H1 (cell line): ENCODE measurements at regions not wholly inside any gene's neighbourhood (a gene's known extent, or its start where the extent isn't known, plus 50 kb on each side); places are given as distances from the start of the nearest gene placed in this dataset.

Experiments
- CEBPB ChIP-seq: IDR thresholded peaks from 2 replicates; pipeline ENCODE4 v1.6.1; 2012; ENCODE audit warnings: low read depth, low read length
- CHD1 ChIP-seq: IDR thresholded peaks from 2 replicates; pipeline ENCODE4 v1.6.1; 2012; ENCODE audit warnings: low read depth, low read length, improper control_type of control experiment
- CTCF ChIP-seq, 3 experiments: IDR thresholded peaks; 1 replicate in 2 of 3; 2 replicates in 1 of 3; pipeline versions ENCODE4 v1.5.1 to v1.6.1; 2011; ENCODE audit warnings: low read length in 3 of 3, mild to moderate bottlenecking in 3 of 3, inconsistent platforms in 2 of 3, low read depth in 1 of 3, moderate library complexity in 1 of 3; ENCODE audit not compliant: insufficient read depth in 1 of 3; ENCODE audit errors: control extremely low read depth in 1 of 3
- EP300 ChIP-seq, 2 experiments: IDR thresholded peaks; 1 replicate in 1 of 2; 2 replicates in 1 of 2; pipeline ENCODE4 v1.6.1; 2011 to 2012; ENCODE audit warnings: low read depth in 2 of 2, low read length in 2 of 2, mild to moderate bottlenecking in 2 of 2, borderline replicate concordance in 1 of 2, inconsistent platforms in 1 of 2, moderate library complexity in 1 of 2
- FOSL1 ChIP-seq: IDR thresholded peaks from 2 replicates; pipeline ENCODE4 v1.6.1; 2011; ENCODE audit warnings: mild to moderate bottlenecking, low read depth, low read length, moderate library complexity; ENCODE audit not compliant: insufficient read depth
- POLR2AphosphoS5 ChIP-seq: IDR thresholded peaks from 2 replicates; pipeline ENCODE4 v1.6.1; 2011; ENCODE audit warnings: low read depth, low read length
- SRF ChIP-seq: IDR thresholded peaks from 2 replicates; pipeline ENCODE4 v1.6.1; 2011; ENCODE audit warnings: mild to moderate bottlenecking, low read depth, low read length, moderate library complexity

DNA sequence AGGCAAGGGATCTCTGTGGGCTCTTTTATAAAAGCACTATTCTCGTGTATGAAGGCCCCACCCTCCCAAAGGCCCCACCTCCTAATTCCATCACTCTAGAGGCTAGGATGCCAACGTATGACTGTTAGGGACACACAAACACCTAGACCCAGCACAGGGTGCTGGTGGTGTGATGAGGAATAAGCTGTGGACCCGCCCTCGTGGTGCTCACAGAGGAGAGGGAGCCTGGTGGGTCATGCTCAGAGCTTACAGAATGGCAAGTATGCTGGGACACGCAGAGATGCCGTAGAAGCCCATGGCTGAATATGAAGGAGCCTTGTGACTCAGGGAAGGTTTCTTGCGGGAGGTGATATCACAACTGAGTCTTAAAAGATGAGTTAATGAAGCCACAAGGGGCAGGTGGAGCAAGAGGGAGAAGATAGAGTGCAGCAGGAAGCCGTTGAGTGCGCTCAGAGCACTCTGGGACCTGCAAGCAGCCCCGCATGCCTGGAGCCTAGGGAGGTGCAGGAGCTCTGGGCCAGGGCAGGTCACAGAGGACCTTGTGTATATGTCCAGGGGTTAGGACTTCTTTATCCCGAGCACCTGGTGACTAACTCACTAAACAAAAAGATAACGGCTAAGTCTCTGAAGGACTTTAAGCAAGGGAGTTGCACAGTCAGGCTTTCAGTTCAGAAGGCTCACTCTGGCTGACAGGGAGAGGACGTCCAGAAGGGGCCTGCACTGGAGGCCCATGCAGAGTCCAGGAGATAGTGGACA, 160.9 kb downstream of the TRIM29 start:
- no peak for TF ChIP-seq POLR2AphosphoS5
- TF ChIP-seq CTCF (IDR thresholded peaks at IDR 0.05; ENCODE audit: control extremely low read depth in 1 of 3, insufficient read depth in 1 of 3, low read depth in 1 of 3, low read length in 3 of 3), result no peak
- TF ChIP-seq CEBPB, result no peak
- TF ChIP-seq SRF, result no peak
- TF ChIP-seq EP300 (IDR thresholded peaks at IDR 0.05; ENCODE audit: borderline replicate concordance in 1 of 2, low read depth in 2 of 2, low read length in 2 of 2), result no peak
- no peak for TF ChIP-seq CHD1
- TF ChIP-seq FOSL1, result no peak
